Chondrocyte (in vitro differentiated cells): ENCODE measurements at regions not wholly inside any gene's neighbourhood (a gene's known extent, or its start where the extent isn't known, plus 50 kb on each side); places are given as distances from the start of the nearest gene placed in this dataset.
"Not testable (repeated sequence)": the region's sequence is repeated elsewhere in the genome, so short reads cannot be mapped to it uniquely, and the experiment has no call there.

ENCODE experiments used
- DNase-seq: peaks from one replicate; pipeline ENCODE4 v3.0.0; 2021; ENCODE audit warnings: mixed read lengths, low spot score
- H3K27ac Mint-ChIP-seq: one replicate; pipeline ENCODE4 v1.8.0; 2021; ENCODE audit warnings: mild to moderate bottlenecking, moderate library complexity, mixed read lengths; ENCODE audit not compliant: unreplicated experiment
- H3K27me3 Mint-ChIP-seq: 2 replicates; pipeline ENCODE4 v1.8.0; 2021; ENCODE audit warnings: low read depth, mixed read lengths
- H3K36me3 Mint-ChIP-seq: 2 replicates; pipeline ENCODE4 v1.8.0; 2021; ENCODE audit warnings: low read depth, mixed read lengths
- H3K4me1 Mint-ChIP-seq: 2 replicates; pipeline ENCODE4 v1.8.0; 2021; ENCODE audit warnings: low read depth, mild to moderate bottlenecking, mixed read lengths
- H3K4me3 Mint-ChIP-seq: one replicate; pipeline ENCODE4 v1.8.0; 2021; ENCODE audit warnings: mild to moderate bottlenecking, moderate library complexity, mixed read lengths; ENCODE audit not compliant: unreplicated experiment
- H3K9me3 Mint-ChIP-seq: 2 replicates; pipeline ENCODE4 v1.8.0; 2021; ENCODE audit warnings: low read depth, mixed read lengths
- CTCF ChIP-seq: fragments of 200-600 bp; sonication (generic); IDR thresholded peaks from 2 replicates; pipeline ENCODE4 v1.5.0; 2021; ENCODE audit warnings: antibody characterized with exemption, mild to moderate bottlenecking, moderate library complexity

GRCh38 chr7:125279961-125280360 is 350.3 kb upstream of the POT1 start:
- Mint-ChIP-seq H3K4me3 (no peak overlapping the region), H3K27ac (no peak overlapping the region), H3K36me3 (no peaks in the 10 kb centered on the region), H3K9me3 (peaks cover 2% of the 10 kb centered on the region), H3K4me1 (no peaks in the 10 kb centered on the region), H3K27me3 (peaks cover 5% of the 10 kb centered on the region)
- TF ChIP-seq CTCF, result no peak
- no peak for DNase-seq

- no peak overlapping the region for H3K4me3 Mint-ChIP-seq
- peaks cover 2% of the 10 kb centered on the region for H3K27me3 Mint-ChIP-seq
- H3K9me3 Mint-ChIP-seq, result peaks cover 7% of the 10 kb centered on the region
- H3K36me3 Mint-ChIP-seq, result no peaks in the 10 kb centered on the region
- DNase-seq, result no peak
- no peaks in the 10 kb centered on the region for H3K4me1 Mint-ChIP-seq
- TF ChIP-seq CTCF, result no peak
- H3K27ac Mint-ChIP-seq, result no peak overlapping the region
Observed at GRCh38 chr7:125278318-125278717, 348.7 kb upstream of the POT1 start.

GRCh38 chr7:125274742-125275141 is 345.1 kb upstream of the POT1 start:
- not testable (repeated sequence) for H3K27me3 Mint-ChIP-seq, H3K9me3 Mint-ChIP-seq, H3K4me1 Mint-ChIP-seq, H3K36me3 Mint-ChIP-seq, DNase-seq, H3K27ac Mint-ChIP-seq, H3K4me3 Mint-ChIP-seq

GRCh38 chr7:125264174-125264856 is 334.7 kb upstream of the POT1 start:
- not testable (repeated sequence) for H3K27me3 Mint-ChIP-seq, H3K4me1 Mint-ChIP-seq, H3K4me3 Mint-ChIP-seq, H3K9me3 Mint-ChIP-seq, H3K27ac Mint-ChIP-seq, DNase-seq, H3K36me3 Mint-ChIP-seq

GRCh38 chr7:125258876-125259417 is 329.3 kb upstream of the POT1 start:
- H3K9me3 Mint-ChIP-seq, H3K4me1 Mint-ChIP-seq, H3K4me3 Mint-ChIP-seq, DNase-seq, H3K27ac Mint-ChIP-seq, H3K36me3 Mint-ChIP-seq, H3K27me3 Mint-ChIP-seq: not testable (repeated sequence)

- Mint-ChIP-seq H3K4me3 (no peak overlapping the region), H3K27ac (no peak overlapping the region), H3K27me3 (peaks cover 5% of the 10 kb centered on the region), H3K9me3 (no peaks in the 10 kb centered on the region), H3K36me3 (no peaks in the 10 kb centered on the region), H3K4me1 (peaks cover 5% of the 10 kb centered on the region)
- no peak for TF ChIP-seq CTCF
- DNase-seq, result no peak
Observed at GRCh38 chr7:125257617-125258016, 328.0 kb upstream of the POT1 start.

- Mint-ChIP-seq H3K27ac (no peak overlapping the region), H3K36me3 (no peaks in the 10 kb centered on the region), H3K27me3 (peaks cover 4% of the 10 kb centered on the region), H3K4me3 (no peak overlapping the region), H3K4me1 (peaks cover 5% of the 10 kb centered on the region), H3K9me3 (no peaks in the 10 kb centered on the region)
- DNase-seq, result no peak
- no peak for TF ChIP-seq CTCF
Observed at GRCh38 chr7:125256446-125256845, 326.8 kb upstream of the POT1 start.
